GM12878 (cell line): ENCODE measurements at regions not wholly inside any gene's neighbourhood (a gene's known extent, or its start where the extent isn't known, plus 50 kb on each side); places are given as distances from the start of the nearest gene placed in this dataset.

Experiments used
- ATAC-seq: fragments of 200-7000 bp; cut with Tn5 transposase; 3 replicates; pipeline ENCODE4 v1.9.1; 2020; ENCODE audit warnings: mild to moderate bottlenecking, moderate library complexity
- BruUV-seq: library from RNA; stranded (reverse); fragments of 400-500 nt; replicated peaks from 2 replicates; lab custom pipeline; 2021; lab: Mats Ljungman, UMichigan
- CTCF ChIA-PET: fragments of 300-600 bp; sonication (Branson Sonifier 250); formaldehyde crosslinking; extraction: SDS; loops from one replicate; lab custom pipeline; 2021; ENCODE audit warnings: inconsistent platforms; lab: Yijun Ruan, JAX
- POLR2A ChIA-PET: fragments of 350-600 bp; formaldehyde crosslinking; extraction: SDS; loops from one replicate; lab custom pipeline; 2021; ENCODE audit warnings: inconsistent platforms; lab: Charles Lee
- RAD21 ChIA-PET: fragments of 300-600 bp; sonication (Branson Sonifier 250); formaldehyde crosslinking; loops from one replicate; lab custom pipeline; 2023; ENCODE audit warnings: antibody characterized with exemption; ENCODE audit not compliant: unreplicated experiment; lab: Charles Lee
- SMC1A ChIA-PET: fragments of 300-600 bp; sonication (Branson Sonifier 250); formaldehyde crosslinking; loops from one replicate; lab custom pipeline; 2023; ENCODE audit not compliant: unreplicated experiment, uncharacterized antibody; lab: Charles Lee
- DNase-seq: peaks from one replicate; pipeline ENCODE4 v3.0.0-alpha.2; 2011; ENCODE audit warnings: low read depth, low spot score
- FAIRE-seq: peaks from 3 replicates; lab custom pipeline; 2011; peaks lifted over from hg19 to GRCh38; lab: Jason Lieb, UNC
- H2AFZ ChIP-seq: 2 replicates; pipeline ENCODE4 v1.6.0; 2011; ENCODE audit warnings: low read depth, low read length, control low read depth; ENCODE audit not compliant: control insufficient read depth
- H3K27ac ChIP-seq: 2 replicates; pipeline ENCODE4 v1.5.1; 2011; ENCODE audit warnings: control low read depth; ENCODE audit not compliant: control insufficient read depth, insufficient read depth
- H3K27me3 ChIP-seq, 2 experiments: replicated peaks in 1 of 2; 2 replicates each; pipeline versions ENCODE4 v1.6.0 to v1.6.1; 2011; ENCODE audit warnings: low read length in 1 of 2; ENCODE audit not compliant: control insufficient read depth in 2 of 2, insufficient read depth in 2 of 2
- H3K36me3 ChIP-seq, 2 experiments: 2 replicates each; pipeline ENCODE4 v1.5.1; 2011; ENCODE audit warnings: low read length in 1 of 2; ENCODE audit not compliant: control insufficient read depth in 2 of 2, insufficient read depth in 2 of 2
- H3K4me1 ChIP-seq: 2 replicates; pipeline ENCODE4 v1.6.1; 2011; ENCODE audit warnings: mild to moderate bottlenecking, low read length, moderate library complexity, mixed read lengths; ENCODE audit not compliant: control insufficient read depth, insufficient read depth
- H3K4me2 ChIP-seq: 2 replicates; pipeline ENCODE4 v1.6.0; 2011; ENCODE audit warnings: control low read depth; ENCODE audit not compliant: control insufficient read depth, insufficient read depth
- H3K4me3 ChIP-seq: fragments of 200-600 bp; sonication (generic); 2 replicates; pipeline ENCODE4 v1.5.1; 2016
- H3K79me2 ChIP-seq: 2 replicates; pipeline ENCODE4 v1.6.0; 2011; ENCODE audit warnings: low read length; ENCODE audit not compliant: control insufficient read depth, insufficient read depth
- H3K9ac ChIP-seq: 2 replicates; pipeline ENCODE4 v1.8.0; 2011; ENCODE audit warnings: low read length, control low read depth, mixed read lengths; ENCODE audit not compliant: control insufficient read depth, insufficient read depth
- H3K9me3 ChIP-seq: replicated peaks from 3 replicates; pipeline ENCODE4 v1.5.1; 2011; ENCODE audit warnings: mild to moderate bottlenecking, low read length; ENCODE audit not compliant: control insufficient read depth, insufficient read depth
- H4K20me1 ChIP-seq: 2 replicates; pipeline ENCODE4 v1.6.0; 2011; ENCODE audit not compliant: control insufficient read depth, insufficient read depth
- CBX3 ChIP-seq: fragments of 200-600 bp; sonication (generic); IDR thresholded peaks from 2 replicates; pipeline ENCODE4 v1.6.1; 2016; ENCODE audit warnings: low read depth, borderline replicate concordance
- CHD1 ChIP-seq: IDR thresholded peaks from 2 replicates; pipeline ENCODE4 v1.6.1; 2012; ENCODE audit warnings: low read depth, low read length, improper control_type of control experiment
- ESRRA ChIP-seq: IDR thresholded peaks from 2 replicates; pipeline ENCODE4 v1.6.1; 2012; ENCODE audit warnings: mild to moderate bottlenecking, low read length, improper control_type of control experiment
- HDAC2 ChIP-seq: fragments of 200-600 bp; sonication (generic); IDR thresholded peaks from 2 replicates; pipeline ENCODE4 v1.6.1; 2017
- HDAC6 ChIP-seq: fragments of 200-600 bp; sonication (generic); IDR thresholded peaks from one replicate; pipeline ENCODE4 v1.8.0; 2017; ENCODE audit warnings: antibody characterized with exemption; ENCODE audit not compliant: unreplicated experiment
- HDGF ChIP-seq: fragments of 450-650 bp; IDR thresholded peaks from 2 replicates; pipeline ENCODE4 v1.6.1; 2016; ENCODE audit warnings: antibody characterized with exemption
- NFYB ChIP-seq: IDR thresholded peaks from 2 replicates; pipeline ENCODE4 v1.6.1; 2011; ENCODE audit warnings: low read depth, mild to moderate bottlenecking, low read length, improper control_type of control experiment, moderate library complexity; ENCODE audit not compliant: insufficient read depth
- NRF1 ChIP-seq: conservative IDR thresholded peaks from 2 replicates; pipeline ENCODE4 v1.6.1; 2011; ENCODE audit warnings: mild to moderate bottlenecking, low read depth, low read length, improper control_type of control experiment
- SPI1 ChIP-seq: IDR thresholded peaks from 2 replicates; pipeline ENCODE4 v1.6.1; 2011; ENCODE audit warnings: low read depth, mild to moderate bottlenecking, low read length, moderate library complexity, borderline replicate concordance; ENCODE audit not compliant: insufficient read depth
- TARDBP ChIP-seq: IDR thresholded peaks from 2 replicates; pipeline ENCODE4 v1.6.1; 2016; ENCODE audit warnings: borderline replicate concordance
- TBL1XR1 ChIP-seq: IDR thresholded peaks from 2 replicates; pipeline ENCODE4 v1.6.1; 2012; ENCODE audit warnings: low read depth, low read length, improper control_type of control experiment
- ZNF217 ChIP-seq: fragments of 450-650 bp; IDR thresholded peaks from 2 replicates; pipeline ENCODE4 v1.6.1; 2017; ENCODE audit warnings: antibody characterized with exemption, mild to moderate bottlenecking
- WGBS: methylation state at CpG from one replicate; pipeline ENCODE4 v1.1.6; 2016; ENCODE audit warnings: low lambda C conversion rate; ENCODE audit not compliant: insufficient replicate concordance, insufficient coverage; ENCODE audit errors: missing lambda C conversion rate; 5-methylcytosine and 5-hydroxymethylcytosine counted together
- in situ Hi-C: fragments of 300-500 bp; cut with MboI; formaldehyde crosslinking; loops from 9 replicates; pipeline ENCODE4 v1.14.3; 2018; ENCODE audit warnings: mixed read lengths
- intact Hi-C: fragments of 100-400 bp; cut with micrococcal nuclease; formaldehyde crosslinking; loops from one replicate; pipeline ENCODE4 v1.14.2; 2022; ENCODE audit not compliant: unreplicated experiment
- TF ChIP-seq, protein P1 (sequence below): fragments of 450-650 bp; IDR thresholded peaks from 2 replicates; pipeline ENCODE4 v1.6.1; 2016; ENCODE audit warnings: mild to moderate bottlenecking
- TF ChIP-seq, protein P2 (sequence below): IDR thresholded peaks from 2 replicates; pipeline ENCODE4 v1.6.1; 2012; ENCODE audit warnings: low read depth, low read length, improper control_type of control experiment

DNA sequence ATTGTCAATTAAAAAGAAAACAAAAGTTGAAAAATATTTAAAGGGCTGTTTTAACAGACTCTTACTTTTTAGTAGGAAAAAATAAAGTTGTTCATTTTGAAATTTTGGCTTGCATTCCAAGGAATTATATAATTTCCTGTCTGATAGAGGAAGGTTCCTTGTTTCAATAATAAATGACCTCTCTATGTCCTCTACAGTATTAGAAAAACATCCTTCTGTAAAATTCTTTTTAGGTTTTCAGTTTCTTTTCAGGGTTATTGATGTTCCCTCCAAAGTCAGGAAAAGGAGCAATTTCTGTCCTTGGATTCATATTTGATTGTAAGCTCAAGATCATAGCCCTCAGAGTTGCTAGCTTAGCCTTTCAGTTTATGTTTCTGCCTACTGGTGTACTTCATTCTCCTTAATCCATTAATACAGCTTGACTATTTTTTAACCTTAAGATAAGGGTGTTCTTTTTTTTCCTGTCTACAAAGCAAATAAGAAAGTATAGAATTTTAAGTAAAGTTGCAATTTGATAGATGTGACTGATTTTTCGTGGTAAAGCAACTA lies 125.2 kb upstream of the COL3A1 start:
- TF ChIP-seq NRF1, result no peak
- no peak for TF ChIP-seq CBX3
- TF ChIP-seq TBL1XR1, result no peak
- TF ChIP-seq NFYB, result no peak
- TF ChIP-seq SPI1, result no peak
- no peak for TF ChIP-seq CHD1
- no peak for TF ChIP-seq HDAC6
- TF ChIP-seq ESRRA, result no peak
- TF ChIP-seq ZNF217, result no peak
- TF ChIP-seq, protein P1, sequence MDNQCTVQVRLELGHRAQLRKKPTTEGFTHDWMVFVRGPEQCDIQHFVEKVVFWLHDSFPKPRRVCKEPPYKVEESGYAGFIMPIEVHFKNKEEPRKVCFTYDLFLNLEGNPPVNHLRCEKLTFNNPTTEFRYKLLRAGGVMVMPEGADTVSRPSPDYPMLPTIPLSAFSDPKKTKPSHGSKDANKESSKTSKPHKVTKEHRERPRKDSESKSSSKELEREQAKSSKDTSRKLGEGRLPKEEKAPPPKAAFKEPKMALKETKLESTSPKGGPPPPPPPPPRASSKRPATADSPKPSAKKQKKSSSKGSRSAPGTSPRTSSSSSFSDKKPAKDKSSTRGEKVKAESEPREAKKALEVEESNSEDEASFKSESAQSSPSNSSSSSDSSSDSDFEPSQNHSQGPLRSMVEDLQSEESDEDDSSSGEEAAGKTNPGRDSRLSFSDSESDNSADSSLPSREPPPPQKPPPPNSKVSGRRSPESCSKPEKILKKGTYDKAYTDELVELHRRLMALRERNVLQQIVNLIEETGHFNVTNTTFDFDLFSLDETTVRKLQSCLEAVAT, result no peak
- TF ChIP-seq, protein P2, sequence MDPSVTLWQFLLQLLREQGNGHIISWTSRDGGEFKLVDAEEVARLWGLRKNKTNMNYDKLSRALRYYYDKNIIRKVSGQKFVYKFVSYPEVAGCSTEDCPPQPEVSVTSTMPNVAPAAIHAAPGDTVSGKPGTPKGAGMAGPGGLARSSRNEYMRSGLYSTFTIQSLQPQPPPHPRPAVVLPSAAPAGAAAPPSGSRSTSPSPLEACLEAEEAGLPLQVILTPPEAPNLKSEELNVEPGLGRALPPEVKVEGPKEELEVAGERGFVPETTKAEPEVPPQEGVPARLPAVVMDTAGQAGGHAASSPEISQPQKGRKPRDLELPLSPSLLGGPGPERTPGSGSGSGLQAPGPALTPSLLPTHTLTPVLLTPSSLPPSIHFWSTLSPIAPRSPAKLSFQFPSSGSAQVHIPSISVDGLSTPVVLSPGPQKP, result no peak
- TF ChIP-seq HDGF, result no peak
- no peak for TF ChIP-seq HDAC2
- no peak for TF ChIP-seq TARDBP
- no peaks in the 10 kb centered on the region for H3K36me3 ChIP-seq
- H2AFZ ChIP-seq, result no peak overlapping the region
- BruUV-seq, result no TSS peak
- DNase-seq (no peak), ATAC-seq (no peak), FAIRE-seq (no peak)
- H3K4me1 ChIP-seq, result no peaks in the 10 kb centered on the region
- intact Hi-C loops, result no loop called here
- H3K4me2 ChIP-seq, result no peak overlapping the region
- RAD21 ChIA-PET, result no interaction called here
- no peak overlapping the region for H3K4me3 ChIP-seq
- in situ Hi-C loops, result no loop called here
- SMC1A ChIA-PET, result no interaction called here
- 0% methylated on average over 1 of the region's 1 CpG for WGBS
- H3K9ac ChIP-seq, result no peak overlapping the region
- H4K20me1 ChIP-seq, result no peaks in the 10 kb centered on the region
- no peaks in the 10 kb centered on the region for H3K79me2 ChIP-seq
- no peaks in the 10 kb centered on the region for H3K27me3 ChIP-seq
- CTCF ChIA-PET, result no interaction called here
- POLR2A ChIA-PET, result no interaction called here
- no peaks in the 10 kb centered on the region for H3K9me3 ChIP-seq
- no peak overlapping the region for H3K27ac ChIP-seq
